HPDE6-E6E7 (cell line): ENCODE measurements at regions not wholly inside any gene's neighbourhood (a gene's known extent, or its start where the extent isn't known, plus 50 kb on each side); places are given as distances from the start of the nearest gene placed in this dataset.

Experiments used
- DNase-seq: peaks from one replicate; pipeline ENCODE4 v3.0.0; 2011; ENCODE audit warnings: missing footprints; ENCODE audit errors: extremely low spot score

GRCh38 chr18:60554967-60555366 is 182.4 kb upstream of the MC4R start:
- DNase-seq: no peak

- DNase-seq: no peak
Observed at GRCh38 chr18:60555625-60556024, 183.1 kb upstream of the MC4R start.

GRCh38 chr18:60556326-60556725 is 183.8 kb upstream of the MC4R start:
- DNase-seq: no peak

GRCh38 chr18:60560071-60560470 is 187.5 kb upstream of the MC4R start:
- DNase-seq: no peak

GRCh38 chr18:60563082-60563481 is 190.5 kb upstream of the MC4R start:
- DNase-seq: no peak

- no peak for DNase-seq
Observed at GRCh38 chr18:60568220-60568619, 195.6 kb upstream of the MC4R start.

- DNase-seq: no peak
Observed at GRCh38 chr18:60570172-60570571, 197.6 kb upstream of the MC4R start.

- no peak for DNase-seq
Observed at GRCh38 chr18:60577457-60577856, 204.9 kb upstream of the MC4R start.

GRCh38 chr18:60585670-60586069 is 213.1 kb upstream of the MC4R start:
- no peak for DNase-seq

GRCh38 chr18:60593249-60593648 is 220.7 kb upstream of the MC4R start:
- no peak for DNase-seq

- DNase-seq: no peak
Observed at GRCh38 chr18:60596928-60597327, 224.4 kb upstream of the MC4R start.

- no peak for DNase-seq
Observed at GRCh38 chr18:60599267-60599666, 226.7 kb upstream of the MC4R start.

- DNase-seq: no peak
Observed at GRCh38 chr18:60599995-60600394, 227.4 kb upstream of the MC4R start.

GRCh38 chr18:60601249-60601648 is 228.7 kb upstream of the MC4R start:
- DNase-seq: no peak

- no peak for DNase-seq
Observed at GRCh38 chr18:60623331-60623730, 250.8 kb upstream of the MC4R start.

GRCh38 chr18:60624207-60624606 is 251.6 kb upstream of the MC4R start:
- DNase-seq: no peak

- no peak for DNase-seq
Observed at GRCh38 chr18:60639836-60640235, 267.3 kb upstream of the MC4R start.

- no peak for DNase-seq
Observed at GRCh38 chr18:60643009-60643408, 270.4 kb upstream of the MC4R start.

- no peak for DNase-seq
Observed at GRCh38 chr18:60646725-60647124, 274.1 kb upstream of the MC4R start.

GRCh38 chr18:60649107-60649506 is 276.5 kb upstream of the MC4R start:
- no peak for DNase-seq

- no peak for DNase-seq
Observed at GRCh38 chr18:60649842-60650536, 277.4 kb upstream of the MC4R start.

GRCh38 chr18:60654298-60654697 is 281.7 kb upstream of the MC4R start:
- no peak for DNase-seq

GRCh38 chr18:60656553-60656952 is 284.0 kb upstream of the MC4R start:
- DNase-seq: no peak

- DNase-seq: no peak
Observed at GRCh38 chr18:60662491-60662890, 289.9 kb upstream of the MC4R start.
